ENCODE measurements at regions not wholly inside any gene's neighbourhood (a gene's known extent, or its start where the extent isn't known, plus 50 kb on each side); places are given as distances from the start of the nearest gene placed in this dataset.

- TF ChIP-seq ZNF574 (CRISPR knock-in tag; IDR thresholded peaks at IDR 0.05) (peak; percentile 42; the same call in 1 of the 2 replicates), ZBTB26 (CRISPR knock-in tag; IDR thresholded peaks at IDR 0.05; ENCODE audit: borderline replicate concordance) (0 out of 2 replicates have a peak, but pooled peaks have one; percentile 14), ZNF232 (CRISPR knock-in tag; IDR thresholded peaks at IDR 0.05; ENCODE audit: borderline replicate concordance) (peak; percentile 17; the same call in 1 of the 2 replicates), ZNF75D (CRISPR knock-in tag; IDR thresholded peaks at IDR 0.05; ENCODE audit: borderline replicate concordance) (no peak), ZNF788 (CRISPR knock-in tag; IDR thresholded peaks at IDR 0.05; ENCODE audit: borderline replicate concordance) (peak; percentile 35; the same call in 1 of the 2 replicates), ZKSCAN1 (IDR thresholded peaks at IDR 0.05; ENCODE audit: low read length) (no peak), POLR2AphosphoS5 (IDR thresholded peaks at IDR 0.05; ENCODE audit: low read depth, low read length) (peak; percentile 39; the same call in 1 of the 2 replicates), ESRRA (CRISPR knock-in tag; IDR thresholded peaks at IDR 0.05; ENCODE audit: low read depth) (no peak), ZNF782 (CRISPR knock-in tag; IDR thresholded peaks at IDR 0.05; ENCODE audit: borderline replicate concordance) (no peak), LCORL (IDR thresholded peaks at IDR 0.05) (no peak), LCORL (CRISPR knock-in tag; IDR thresholded peaks at IDR 0.05) (peak; percentile 55; the same call in 1 of the 2 replicates), CHD4 (IDR thresholded peaks at IDR 0.05; ENCODE audit: borderline replicate concordance, low read length) (no peak), JUNB (CRISPR knock-in tag; IDR thresholded peaks at IDR 0.05; ENCODE audit: borderline replicate concordance) (no peak; the same call in 1 of the 2 replicates), MEF2D (CRISPR knock-in tag; IDR thresholded peaks at IDR 0.05) (no peak), ZNF136 (CRISPR knock-in tag; IDR thresholded peaks at IDR 0.05; ENCODE audit: low read depth) (no peak), ATF7-NPFF (CRISPR knock-in tag; IDR thresholded peaks at IDR 0.05; ENCODE audit: low read depth) (peak; percentile 59; the same call in 1 of the 2 replicates), HDAC6 (IDR thresholded peaks at IDR 0.05; ENCODE audit: low read depth, low read length) (no peak)
- TF ChIP-seq, protein P1, sequence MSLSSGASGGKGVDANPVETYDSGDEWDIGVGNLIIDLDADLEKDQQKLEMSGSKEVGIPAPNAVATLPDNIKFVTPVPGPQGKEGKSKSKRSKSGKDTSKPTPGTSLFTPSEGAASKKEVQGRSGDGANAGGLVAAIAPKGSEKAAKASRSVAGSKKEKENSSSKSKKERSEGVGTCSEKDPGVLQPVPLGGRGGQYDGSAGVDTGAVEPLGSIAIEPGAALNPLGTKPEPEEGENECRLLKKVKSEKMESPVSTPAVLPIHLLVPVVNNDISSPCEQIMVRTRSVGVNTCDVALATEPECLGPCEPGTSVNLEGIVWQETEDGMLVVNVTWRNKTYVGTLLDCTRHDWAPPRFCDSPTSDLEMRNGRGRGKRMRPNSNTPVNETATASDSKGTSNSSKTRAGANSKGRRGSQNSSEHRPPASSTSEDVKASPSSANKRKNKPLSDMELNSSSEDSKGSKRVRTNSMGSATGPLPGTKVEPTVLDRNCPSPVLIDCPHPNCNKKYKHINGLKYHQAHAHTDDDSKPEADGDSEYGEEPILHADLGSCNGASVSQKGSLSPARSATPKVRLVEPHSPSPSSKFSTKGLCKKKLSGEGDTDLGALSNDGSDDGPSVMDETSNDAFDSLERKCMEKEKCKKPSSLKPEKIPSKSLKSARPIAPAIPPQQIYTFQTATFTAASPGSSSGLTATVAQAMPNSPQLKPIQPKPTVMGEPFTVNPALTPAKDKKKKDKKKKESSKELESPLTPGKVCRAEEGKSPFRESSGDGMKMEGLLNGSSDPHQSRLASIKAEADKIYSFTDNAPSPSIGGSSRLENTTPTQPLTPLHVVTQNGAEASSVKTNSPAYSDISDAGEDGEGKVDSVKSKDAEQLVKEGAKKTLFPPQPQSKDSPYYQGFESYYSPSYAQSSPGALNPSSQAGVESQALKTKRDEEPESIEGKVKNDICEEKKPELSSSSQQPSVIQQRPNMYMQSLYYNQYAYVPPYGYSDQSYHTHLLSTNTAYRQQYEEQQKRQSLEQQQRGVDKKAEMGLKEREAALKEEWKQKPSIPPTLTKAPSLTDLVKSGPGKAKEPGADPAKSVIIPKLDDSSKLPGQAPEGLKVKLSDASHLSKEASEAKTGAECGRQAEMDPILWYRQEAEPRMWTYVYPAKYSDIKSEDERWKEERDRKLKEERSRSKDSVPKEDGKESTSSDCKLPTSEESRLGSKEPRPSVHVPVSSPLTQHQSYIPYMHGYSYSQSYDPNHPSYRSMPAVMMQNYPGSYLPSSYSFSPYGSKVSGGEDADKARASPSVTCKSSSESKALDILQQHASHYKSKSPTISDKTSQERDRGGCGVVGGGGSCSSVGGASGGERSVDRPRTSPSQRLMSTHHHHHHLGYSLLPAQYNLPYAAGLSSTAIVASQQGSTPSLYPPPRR (CRISPR knock-in tag; IDR thresholded peaks at IDR 0.05; ENCODE audit: borderline replicate concordance), result peak; percentile 44
- TF ChIP-seq, protein P2, sequence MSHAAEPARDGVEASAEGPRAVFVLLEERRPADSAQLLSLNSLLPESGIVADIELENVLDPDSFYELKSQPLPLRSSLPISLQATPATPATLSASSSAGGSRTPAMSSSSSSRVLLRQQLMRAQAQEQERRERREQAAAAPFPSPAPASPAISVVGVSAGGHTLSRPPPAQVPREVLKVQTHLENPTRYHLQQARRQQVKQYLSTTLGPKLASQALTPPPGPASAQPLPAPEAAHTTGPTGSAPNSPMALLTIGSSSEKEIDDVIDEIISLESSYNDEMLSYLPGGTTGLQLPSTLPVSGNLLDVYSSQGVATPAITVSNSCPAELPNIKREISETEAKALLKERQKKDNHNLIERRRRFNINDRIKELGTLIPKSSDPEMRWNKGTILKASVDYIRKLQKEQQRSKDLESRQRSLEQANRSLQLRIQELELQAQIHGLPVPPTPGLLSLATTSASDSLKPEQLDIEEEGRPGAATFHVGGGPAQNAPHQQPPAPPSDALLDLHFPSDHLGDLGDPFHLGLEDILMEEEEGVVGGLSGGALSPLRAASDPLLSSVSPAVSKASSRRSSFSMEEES (CRISPR knock-in tag; IDR thresholded peaks at IDR 0.05), result peak; percentile 33; the same call in 1 of the 2 replicates
Measured at GRCh38 chrX:40175511-40176350, 78.0 kb upstream of the BCOR start (continued).

Measured in HepG2 (cell line).